ENCODE measurements at regions not wholly inside any gene's neighbourhood (a gene's known extent, or its start where the extent isn't known, plus 50 kb on each side); places are given as distances from the start of the nearest gene placed in this dataset.
"Not testable (repeated sequence)": the region's sequence is repeated elsewhere in the genome, so short reads cannot be mapped to it uniquely, and the experiment has no call there.

DNA sequence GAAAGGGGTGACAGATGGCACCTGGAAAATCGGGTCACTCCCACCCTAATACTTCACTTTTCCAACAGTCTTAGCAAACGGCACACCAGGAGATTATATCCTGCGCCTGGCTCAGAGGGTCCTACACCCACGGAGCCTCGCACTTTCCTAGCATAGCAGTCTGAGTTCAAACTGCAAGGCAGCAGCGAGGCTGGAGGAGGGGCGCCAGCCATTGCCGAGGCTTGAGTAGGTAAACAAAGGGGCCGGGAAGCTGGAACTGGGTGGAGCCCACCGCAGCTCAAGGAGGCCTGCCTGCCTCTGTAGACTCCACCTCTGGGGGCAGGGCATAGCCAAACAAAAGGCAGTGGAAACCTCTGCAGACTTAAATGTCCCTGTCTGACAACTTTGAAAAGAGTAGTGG lies 206.5 kb upstream of the CACNA2D1 start:
- not testable (repeated sequence) for TF ChIP-seq POLR2A, POLR2AphosphoS5 (IDR thresholded peaks at IDR 0.05)
- TF ChIP-seq, protein P1, sequence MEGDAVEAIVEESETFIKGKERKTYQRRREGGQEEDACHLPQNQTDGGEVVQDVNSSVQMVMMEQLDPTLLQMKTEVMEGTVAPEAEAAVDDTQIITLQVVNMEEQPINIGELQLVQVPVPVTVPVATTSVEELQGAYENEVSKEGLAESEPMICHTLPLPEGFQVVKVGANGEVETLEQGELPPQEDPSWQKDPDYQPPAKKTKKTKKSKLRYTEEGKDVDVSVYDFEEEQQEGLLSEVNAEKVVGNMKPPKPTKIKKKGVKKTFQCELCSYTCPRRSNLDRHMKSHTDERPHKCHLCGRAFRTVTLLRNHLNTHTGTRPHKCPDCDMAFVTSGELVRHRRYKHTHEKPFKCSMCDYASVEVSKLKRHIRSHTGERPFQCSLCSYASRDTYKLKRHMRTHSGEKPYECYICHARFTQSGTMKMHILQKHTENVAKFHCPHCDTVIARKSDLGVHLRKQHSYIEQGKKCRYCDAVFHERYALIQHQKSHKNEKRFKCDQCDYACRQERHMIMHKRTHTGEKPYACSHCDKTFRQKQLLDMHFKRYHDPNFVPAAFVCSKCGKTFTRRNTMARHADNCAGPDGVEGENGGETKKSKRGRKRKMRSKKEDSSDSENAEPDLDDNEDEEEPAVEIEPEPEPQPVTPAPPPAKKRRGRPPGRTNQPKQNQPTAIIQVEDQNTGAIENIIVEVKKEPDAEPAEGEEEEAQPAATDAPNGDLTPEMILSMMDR (IDR thresholded peaks at IDR 0.05) = not testable (repeated sequence)

Measured in upper lobe of left lung (tissue), 4 donors.